ENCODE measurements at regions not wholly inside any gene's neighbourhood (a gene's known extent, or its start where the extent isn't known, plus 50 kb on each side); places are given as distances from the start of the nearest gene placed in this dataset.

DNA sequence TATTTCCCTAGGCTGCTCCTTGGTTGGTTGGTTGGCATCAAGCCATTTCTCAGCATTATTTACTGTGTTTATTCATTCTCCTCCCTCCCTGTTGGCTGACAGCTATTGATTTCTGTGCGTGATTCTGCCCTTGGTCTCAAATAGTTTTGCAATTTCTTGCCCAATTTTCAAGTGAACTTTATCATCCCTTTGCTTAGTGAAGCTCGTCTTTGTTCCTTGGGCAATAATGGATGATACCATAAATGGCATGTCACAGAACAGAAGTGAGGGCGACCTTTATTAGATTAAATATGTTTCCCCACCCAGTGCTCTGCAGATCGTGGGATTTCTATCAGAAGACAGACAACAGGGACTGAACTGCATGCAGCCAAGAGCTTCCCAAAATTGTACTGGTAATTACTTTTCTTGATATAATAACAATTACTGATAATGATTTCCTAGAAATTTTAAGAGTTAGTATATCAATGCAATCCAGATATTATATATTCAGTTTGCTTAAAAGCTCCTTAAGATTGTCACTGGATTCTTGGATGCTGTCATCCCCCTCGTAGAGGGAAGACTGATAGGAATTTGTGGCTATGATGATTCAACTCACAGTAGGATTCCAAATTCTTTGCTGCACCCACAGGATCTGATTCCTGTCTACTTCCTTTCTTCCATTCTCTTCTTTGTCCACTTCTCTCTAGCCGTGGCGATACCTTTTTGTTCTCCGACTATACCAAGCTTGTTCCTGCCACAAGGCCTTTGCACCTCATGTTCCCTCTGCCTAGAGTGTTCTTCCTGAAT, 122.1 kb upstream of the KAZN start:
- TF ChIP-seq, protein P1, sequence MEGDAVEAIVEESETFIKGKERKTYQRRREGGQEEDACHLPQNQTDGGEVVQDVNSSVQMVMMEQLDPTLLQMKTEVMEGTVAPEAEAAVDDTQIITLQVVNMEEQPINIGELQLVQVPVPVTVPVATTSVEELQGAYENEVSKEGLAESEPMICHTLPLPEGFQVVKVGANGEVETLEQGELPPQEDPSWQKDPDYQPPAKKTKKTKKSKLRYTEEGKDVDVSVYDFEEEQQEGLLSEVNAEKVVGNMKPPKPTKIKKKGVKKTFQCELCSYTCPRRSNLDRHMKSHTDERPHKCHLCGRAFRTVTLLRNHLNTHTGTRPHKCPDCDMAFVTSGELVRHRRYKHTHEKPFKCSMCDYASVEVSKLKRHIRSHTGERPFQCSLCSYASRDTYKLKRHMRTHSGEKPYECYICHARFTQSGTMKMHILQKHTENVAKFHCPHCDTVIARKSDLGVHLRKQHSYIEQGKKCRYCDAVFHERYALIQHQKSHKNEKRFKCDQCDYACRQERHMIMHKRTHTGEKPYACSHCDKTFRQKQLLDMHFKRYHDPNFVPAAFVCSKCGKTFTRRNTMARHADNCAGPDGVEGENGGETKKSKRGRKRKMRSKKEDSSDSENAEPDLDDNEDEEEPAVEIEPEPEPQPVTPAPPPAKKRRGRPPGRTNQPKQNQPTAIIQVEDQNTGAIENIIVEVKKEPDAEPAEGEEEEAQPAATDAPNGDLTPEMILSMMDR (conservative IDR thresholded peaks at IDR 0.05) = no peak
- TF ChIP-seq EZH2 (IDR thresholded peaks at IDR 0.05; ENCODE audit: low read depth) = no peak

Measured in PC-9 (cell line).